ENCODE measurements at regions not wholly inside any gene's neighbourhood (a gene's known extent, or its start where the extent isn't known, plus 50 kb on each side); places are given as distances from the start of the nearest gene placed in this dataset.
"Not testable (repeated sequence)": the region's sequence is repeated elsewhere in the genome, so short reads cannot be mapped to it uniquely, and the experiment has no call there.

- FAIRE-seq = no peak
Measured at GRCh38 chr19:20482721-20483120, 82.9 kb downstream of the ZNF737 start.

- no peak for FAIRE-seq
Measured at GRCh38 chr19:20481736-20482135, 83.8 kb downstream of the ZNF737 start.

- no peak for FAIRE-seq
Measured at GRCh38 chr19:20479483-20479882, 86.1 kb downstream of the ZNF737 start.

GRCh38 chr19:20478936-20479335, 86.6 kb downstream of the ZNF737 start:
- FAIRE-seq = no peak

- no peak for FAIRE-seq
Measured at GRCh38 chr19:20472854-20473253, 92.7 kb downstream of the ZNF737 start.

GRCh38 chr19:20471431-20471830, 94.2 kb downstream of the ZNF737 start:
- no peak for FAIRE-seq

GRCh38 chr19:20470345-20471135, 95.0 kb downstream of the ZNF737 start:
- FAIRE-seq = no peak

GRCh38 chr19:20466638-20466990, 99.0 kb downstream of the ZNF737 start:
- not testable (repeated sequence) for FAIRE-seq

GRCh38 chr19:20465922-20466637, 99.5 kb downstream of the ZNF737 start:
- FAIRE-seq = not testable (repeated sequence)

- no peak for FAIRE-seq
Measured at GRCh38 chr19:20453425-20453935, 112.1 kb downstream of the ZNF737 start.

GRCh38 chr19:20444202-20444885, 121.2 kb downstream of the ZNF737 start:
- no peak for FAIRE-seq

- not testable (repeated sequence) for FAIRE-seq
Measured at GRCh38 chr19:20432266-20432842, 133.2 kb downstream of the ZNF737 start.

- no peak for FAIRE-seq
Measured at GRCh38 chr19:20431826-20432225, 133.8 kb downstream of the ZNF737 start.

- no peak for FAIRE-seq
Measured at GRCh38 chr19:20423381-20424197, 142.0 kb downstream of the ZNF737 start.

GRCh38 chr19:20422216-20423205, 143.1 kb downstream of the ZNF737 start:
- FAIRE-seq = no peak

- no peak for FAIRE-seq
Measured at GRCh38 chr19:20416661-20417060, 148.9 kb downstream of the ZNF737 start.

- FAIRE-seq = no peak
Measured at GRCh38 chr19:20414120-20414519, 151.5 kb downstream of the ZNF737 start.

- FAIRE-seq = no peak
Measured at GRCh38 chr19:20413705-20414104, 151.9 kb downstream of the ZNF737 start.

- FAIRE-seq = no peak
Measured at GRCh38 chr19:20412846-20413245, 152.7 kb downstream of the ZNF737 start.

- FAIRE-seq = no peak
Measured at GRCh38 chr19:20397292-20397691, 168.3 kb downstream of the ZNF737 start.

GRCh38 chr19:20388706-20389225, 176.8 kb downstream of the ZNF737 start:
- no peak for FAIRE-seq
